Chondrocyte (in vitro differentiated cells): ENCODE measurements at regions not wholly inside any gene's neighbourhood (a gene's known extent, or its start where the extent isn't known, plus 50 kb on each side); places are given as distances from the start of the nearest gene placed in this dataset.

Source experiments
- DNase-seq: peaks from one replicate; pipeline ENCODE4 v3.0.0; 2021; ENCODE audit warnings: mixed read lengths, low spot score
- H3K27ac Mint-ChIP-seq: one replicate; pipeline ENCODE4 v1.8.0; 2021; ENCODE audit warnings: mild to moderate bottlenecking, moderate library complexity, mixed read lengths; ENCODE audit not compliant: unreplicated experiment
- H3K27me3 Mint-ChIP-seq: 2 replicates; pipeline ENCODE4 v1.8.0; 2021; ENCODE audit warnings: low read depth, mixed read lengths
- H3K36me3 Mint-ChIP-seq: 2 replicates; pipeline ENCODE4 v1.8.0; 2021; ENCODE audit warnings: low read depth, mixed read lengths
- H3K4me1 Mint-ChIP-seq: 2 replicates; pipeline ENCODE4 v1.8.0; 2021; ENCODE audit warnings: low read depth, mild to moderate bottlenecking, mixed read lengths
- H3K4me3 Mint-ChIP-seq: one replicate; pipeline ENCODE4 v1.8.0; 2021; ENCODE audit warnings: mild to moderate bottlenecking, moderate library complexity, mixed read lengths; ENCODE audit not compliant: unreplicated experiment
- H3K9me3 Mint-ChIP-seq: 2 replicates; pipeline ENCODE4 v1.8.0; 2021; ENCODE audit warnings: low read depth, mixed read lengths
- TF ChIP-seq, protein P1 (sequence below): fragments of 200-600 bp; sonication (generic); IDR thresholded peaks from 2 replicates; pipeline ENCODE4 v1.5.0; 2021; ENCODE audit warnings: antibody characterized with exemption, mild to moderate bottlenecking, moderate library complexity

DNA sequence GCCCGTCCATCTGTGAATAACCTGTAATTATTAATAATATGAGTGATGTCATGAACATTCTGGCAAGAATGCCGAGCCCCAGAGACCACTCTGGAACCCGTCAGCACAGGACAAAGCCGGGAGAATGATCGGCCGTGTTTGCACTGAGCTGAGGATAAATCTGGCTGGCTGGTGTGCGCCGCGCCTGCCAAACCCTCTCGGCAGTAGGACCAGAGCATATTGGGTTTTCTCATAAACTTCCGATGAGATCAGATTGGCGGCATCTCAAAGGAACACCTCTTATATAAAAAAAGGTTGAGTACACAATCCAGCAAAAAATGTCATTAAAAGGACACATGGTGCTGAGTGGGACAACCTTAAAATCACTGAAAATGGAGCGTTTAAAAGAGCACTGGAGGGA is 296.0 kb upstream of the MKI67 start:
- Mint-ChIP-seq H3K4me3 (no peak overlapping the region), H3K36me3 (no peaks in the 10 kb centered on the region), H3K27ac (no peak overlapping the region), H3K4me1 (no peaks in the 10 kb centered on the region), H3K9me3 (peaks cover 13% of the 10 kb centered on the region), H3K27me3 (no peaks in the 10 kb centered on the region)
- TF ChIP-seq, protein P1, sequence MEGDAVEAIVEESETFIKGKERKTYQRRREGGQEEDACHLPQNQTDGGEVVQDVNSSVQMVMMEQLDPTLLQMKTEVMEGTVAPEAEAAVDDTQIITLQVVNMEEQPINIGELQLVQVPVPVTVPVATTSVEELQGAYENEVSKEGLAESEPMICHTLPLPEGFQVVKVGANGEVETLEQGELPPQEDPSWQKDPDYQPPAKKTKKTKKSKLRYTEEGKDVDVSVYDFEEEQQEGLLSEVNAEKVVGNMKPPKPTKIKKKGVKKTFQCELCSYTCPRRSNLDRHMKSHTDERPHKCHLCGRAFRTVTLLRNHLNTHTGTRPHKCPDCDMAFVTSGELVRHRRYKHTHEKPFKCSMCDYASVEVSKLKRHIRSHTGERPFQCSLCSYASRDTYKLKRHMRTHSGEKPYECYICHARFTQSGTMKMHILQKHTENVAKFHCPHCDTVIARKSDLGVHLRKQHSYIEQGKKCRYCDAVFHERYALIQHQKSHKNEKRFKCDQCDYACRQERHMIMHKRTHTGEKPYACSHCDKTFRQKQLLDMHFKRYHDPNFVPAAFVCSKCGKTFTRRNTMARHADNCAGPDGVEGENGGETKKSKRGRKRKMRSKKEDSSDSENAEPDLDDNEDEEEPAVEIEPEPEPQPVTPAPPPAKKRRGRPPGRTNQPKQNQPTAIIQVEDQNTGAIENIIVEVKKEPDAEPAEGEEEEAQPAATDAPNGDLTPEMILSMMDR, result no peak
- DNase-seq, result no peak

DNA sequence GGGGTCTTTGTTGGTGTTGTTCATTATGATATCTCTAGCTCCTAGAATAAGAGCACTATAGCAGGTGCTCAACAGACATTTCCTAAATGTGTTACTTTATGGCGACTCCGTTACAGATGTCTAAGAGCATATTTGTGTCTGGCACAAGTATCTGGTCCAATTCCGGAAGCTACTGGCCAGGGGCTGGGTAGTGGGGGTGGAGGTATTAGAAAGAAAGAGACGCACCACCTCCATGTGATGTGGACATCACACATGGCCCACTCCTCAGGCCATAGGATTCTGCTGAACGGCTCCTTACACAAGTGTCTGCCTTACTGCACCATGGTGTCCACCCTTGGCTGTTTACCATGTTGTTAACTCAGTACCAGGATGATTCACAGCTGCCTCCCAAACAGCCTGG is 296.8 kb upstream of the MKI67 start:
- H3K9me3 Mint-ChIP-seq, result peaks cover 12% of the 10 kb centered on the region
- H3K27ac Mint-ChIP-seq, result no peak overlapping the region
- no peak for DNase-seq
- H3K36me3 Mint-ChIP-seq, result no peaks in the 10 kb centered on the region
- no peaks in the 10 kb centered on the region for H3K4me1 Mint-ChIP-seq
- no peaks in the 10 kb centered on the region for H3K27me3 Mint-ChIP-seq
- H3K4me3 Mint-ChIP-seq, result no peak overlapping the region
- TF ChIP-seq, protein P1, result no peak

DNA sequence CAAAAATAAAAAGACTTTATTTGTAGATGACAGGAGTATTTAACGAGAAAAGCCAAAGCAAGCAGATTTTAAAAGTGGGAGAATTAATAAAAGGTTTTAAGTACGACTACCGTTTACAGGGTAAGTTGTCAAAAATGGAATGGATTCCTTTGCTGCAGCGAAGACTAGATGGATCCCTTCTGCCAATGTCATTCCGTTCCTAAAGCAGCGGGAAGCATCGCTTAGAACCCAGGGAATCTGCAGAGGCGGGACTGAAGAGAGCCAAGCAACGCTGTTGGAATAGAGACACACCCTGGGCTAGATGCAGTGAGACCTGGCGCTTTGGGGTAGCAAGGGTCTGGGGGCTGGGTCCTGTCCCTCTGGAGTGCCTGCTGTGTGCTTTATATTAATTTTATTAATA is 303.1 kb upstream of the MKI67 start:
- H3K4me1 Mint-ChIP-seq, result no peaks in the 10 kb centered on the region
- TF ChIP-seq, protein P1, result no peak
- H3K27ac Mint-ChIP-seq, result no peak overlapping the region
- peaks cover 13% of the 10 kb centered on the region for H3K9me3 Mint-ChIP-seq
- no peaks in the 10 kb centered on the region for H3K36me3 Mint-ChIP-seq
- H3K4me3 Mint-ChIP-seq, result no peak overlapping the region
- H3K27me3 Mint-ChIP-seq, result peaks cover 3% of the 10 kb centered on the region
- no peak for DNase-seq

DNA sequence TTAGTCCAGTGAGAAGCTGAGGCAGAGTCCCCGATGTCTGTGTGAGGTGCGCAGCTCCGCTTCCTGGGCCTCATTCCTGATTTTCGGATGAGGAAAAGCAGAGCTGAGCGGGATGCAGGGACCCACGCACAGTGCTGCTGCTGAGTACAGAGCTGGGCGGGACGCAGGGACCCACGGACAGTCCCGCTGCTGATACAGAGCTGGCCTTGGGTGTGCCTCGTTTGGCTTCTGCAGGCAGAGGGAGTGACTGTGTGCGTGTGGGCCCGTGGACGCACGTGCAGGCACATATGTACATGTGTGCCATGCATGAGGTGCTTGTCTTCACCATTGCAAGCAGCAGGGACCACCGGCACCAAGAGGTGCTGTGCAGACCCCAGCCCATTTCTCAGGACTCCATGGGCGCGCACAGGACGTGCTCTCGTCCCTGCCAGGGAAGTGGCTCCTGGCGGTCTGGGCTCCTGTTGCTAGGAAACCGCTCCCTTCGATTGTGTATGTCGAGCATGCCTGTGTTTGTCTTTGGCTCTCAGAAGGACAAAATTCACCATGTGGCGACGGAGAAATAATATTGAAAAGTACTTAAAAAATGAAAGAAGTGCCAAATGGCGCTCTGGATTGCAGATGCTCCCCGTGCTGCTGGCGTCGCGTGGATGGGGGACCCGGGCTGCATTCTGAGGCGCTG is 303.8 kb upstream of the MKI67 start:
- H3K4me1 Mint-ChIP-seq, result no peaks in the 10 kb centered on the region
- no peak overlapping the region for H3K27ac Mint-ChIP-seq
- TF ChIP-seq, protein P1, result no peak
- DNase-seq, result no peak
- H3K36me3 Mint-ChIP-seq, result no peaks in the 10 kb centered on the region
- peaks cover 4% of the 10 kb centered on the region for H3K27me3 Mint-ChIP-seq
- peaks cover 14% of the 10 kb centered on the region for H3K9me3 Mint-ChIP-seq
- H3K4me3 Mint-ChIP-seq, result no peak overlapping the region

DNA sequence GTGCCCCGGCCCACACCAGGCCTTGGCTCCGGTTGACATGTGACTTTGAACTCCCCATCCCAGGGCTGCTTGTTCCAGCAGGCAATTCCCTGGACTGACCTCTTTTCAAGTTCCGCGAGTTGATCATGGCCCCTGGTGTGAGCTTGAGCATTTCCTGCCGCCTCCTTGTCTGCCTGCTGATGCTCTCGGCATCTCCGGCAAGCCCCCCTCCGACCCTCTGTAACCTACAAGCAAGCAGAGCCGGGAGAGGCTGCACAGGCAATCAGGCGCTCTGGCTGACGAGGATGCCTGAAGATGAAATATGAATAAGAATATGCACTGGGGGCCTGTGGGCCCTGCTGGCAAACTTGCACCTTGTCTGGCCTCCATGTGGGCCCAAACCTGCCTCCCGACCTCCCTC is 304.9 kb upstream of the MKI67 start:
- H3K9me3 Mint-ChIP-seq, result peaks cover 10% of the 10 kb centered on the region
- peaks cover 4% of the 10 kb centered on the region for H3K27me3 Mint-ChIP-seq
- H3K36me3 Mint-ChIP-seq, result no peaks in the 10 kb centered on the region
- no peaks in the 10 kb centered on the region for H3K4me1 Mint-ChIP-seq
- H3K27ac Mint-ChIP-seq, result no peak overlapping the region
- TF ChIP-seq, protein P1, result no peak
- no peak for DNase-seq
- no peak overlapping the region for H3K4me3 Mint-ChIP-seq
